MCF 10A (cell line): ENCODE measurements at regions not wholly inside any gene's neighbourhood (a gene's known extent, or its start where the extent isn't known, plus 50 kb on each side); places are given as distances from the start of the nearest gene placed in this dataset.

Source experiments
- BruUV-seq: library from RNA; stranded (reverse); fragments of 400-500 nt; replicated peaks from 2 replicates; lab custom pipeline; 2021; lab: Mats Ljungman, UMichigan
- CTCF ChIA-PET: fragments of 300-600 bp; sonication (Branson Sonifier 250); formaldehyde crosslinking; extraction: SDS; loops from one replicate; lab custom pipeline; 2021; ENCODE audit warnings: antibody characterized with exemption, inconsistent platforms; lab: Yijun Ruan, JAX
- POLR2A ChIA-PET: fragments of 300-600, 350-650 bp; sonication (Branson Sonifier 250); formaldehyde crosslinking; extraction: SDS; loops from one replicate; lab custom pipeline; 2020; ENCODE audit warnings: antibody characterized with exemption, inconsistent platforms; lab: Yijun Ruan, JAX
- DNase-seq: peaks from one replicate; pipeline ENCODE4 v3.0.0-alpha.2; 2018; ENCODE audit not compliant: unreplicated experiment
- H3K27ac Mint-ChIP-seq: one replicate; pipeline ENCODE4 v1.8.0; 2022; ENCODE audit warnings: mild to moderate bottlenecking, low read depth, mixed read lengths; ENCODE audit not compliant: unreplicated experiment
- H3K27me3 Mint-ChIP-seq: one replicate; pipeline ENCODE4 v1.8.0; 2022; ENCODE audit warnings: mixed read lengths; ENCODE audit not compliant: insufficient read depth, unreplicated experiment
- H3K36me3 Mint-ChIP-seq: one replicate; pipeline ENCODE4 v1.8.0; 2022; ENCODE audit warnings: mild to moderate bottlenecking, moderate library complexity, mixed read lengths; ENCODE audit not compliant: insufficient read depth, unreplicated experiment
- H3K4me1 Mint-ChIP-seq: one replicate; pipeline ENCODE4 v1.8.0; 2022; ENCODE audit warnings: mixed read lengths; ENCODE audit not compliant: insufficient read depth, unreplicated experiment
- H3K4me3 Mint-ChIP-seq: one replicate; pipeline ENCODE4 v1.8.0; 2022; ENCODE audit warnings: mild to moderate bottlenecking, moderate library complexity, mixed read lengths; ENCODE audit not compliant: unreplicated experiment
- H3K9me3 Mint-ChIP-seq: one replicate; pipeline ENCODE4 v1.8.0; 2022; ENCODE audit warnings: mixed read lengths; ENCODE audit not compliant: unreplicated experiment
- CTCF ChIP-seq: fragments of 200-600 bp; IDR thresholded peaks from one replicate; pipeline ENCODE4 v1.8.0; 2022; ENCODE audit warnings: antibody characterized with exemption, mild to moderate bottlenecking; ENCODE audit not compliant: unreplicated experiment
- intact Hi-C: fragments of 100-400 bp; cut with micrococcal nuclease; formaldehyde crosslinking; loops from 2 replicates; pipeline ENCODE4 v1.14.1; 2022

DNA sequence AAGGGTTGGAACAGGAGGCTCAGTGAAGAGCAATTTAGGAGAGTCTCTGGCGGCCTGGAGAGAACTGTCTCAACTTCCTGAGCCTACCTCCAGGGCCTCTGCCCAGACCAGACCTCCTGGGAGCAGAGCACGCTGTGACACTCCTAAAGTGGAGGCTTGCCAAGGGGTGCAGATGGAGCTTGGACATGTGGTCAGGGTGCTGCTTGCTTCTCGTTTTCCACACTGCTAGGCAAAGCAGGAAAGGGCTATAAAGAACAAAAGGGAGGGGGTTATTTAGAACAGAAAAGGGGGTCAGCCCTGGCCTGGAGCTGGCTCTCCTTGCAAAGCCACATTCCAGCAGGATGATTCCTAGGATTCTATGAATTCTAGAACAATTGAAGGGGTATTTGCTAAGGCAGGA, 145.7 kb upstream of the GGTLC1 start:
- H3K36me3 Mint-ChIP-seq: no peaks in the 10 kb centered on the region
- DNase-seq: no peak
- H3K27ac Mint-ChIP-seq: no peak overlapping the region
- H3K4me1 Mint-ChIP-seq: no peaks in the 10 kb centered on the region
- no peak for TF ChIP-seq CTCF
- POLR2A ChIA-PET: no interaction called here
- no peaks in the 10 kb centered on the region for H3K27me3 Mint-ChIP-seq
- BruUV-seq: no TSS peak
- peaks cover 52% of the 10 kb centered on the region for H3K9me3 Mint-ChIP-seq
- CTCF ChIA-PET: no interaction called here
- intact Hi-C loops: no loop called here
- no peak overlapping the region for H3K4me3 Mint-ChIP-seq

DNA sequence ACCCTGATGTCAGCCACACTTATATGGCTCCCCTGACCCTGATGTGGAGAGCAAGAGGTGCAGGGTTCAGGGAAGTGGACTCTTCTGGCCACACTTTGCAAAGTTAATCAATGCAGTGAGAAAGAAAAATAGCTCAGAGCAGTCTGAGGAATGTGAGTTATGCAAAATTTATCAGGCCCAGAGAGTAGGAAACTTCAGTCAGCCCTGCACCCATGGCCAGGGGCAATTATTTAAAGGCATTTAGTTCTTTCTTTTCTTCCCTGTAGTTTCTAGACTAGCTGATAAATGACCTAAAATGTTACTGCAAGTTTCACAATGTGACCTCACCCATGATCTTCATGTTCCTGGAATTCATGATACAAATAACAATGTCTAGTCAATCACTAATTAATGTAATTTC, 143.7 kb upstream of the GGTLC1 start:
- H3K4me1 Mint-ChIP-seq: no peaks in the 10 kb centered on the region
- no peak for DNase-seq
- TF ChIP-seq CTCF: no peak
- H3K27me3 Mint-ChIP-seq: no peaks in the 10 kb centered on the region
- H3K4me3 Mint-ChIP-seq: no peak overlapping the region
- no TSS peak for BruUV-seq
- intact Hi-C loops: no loop called here
- no peak overlapping the region for H3K27ac Mint-ChIP-seq
- H3K9me3 Mint-ChIP-seq: peaks cover 54% of the 10 kb centered on the region
- no peaks in the 10 kb centered on the region for H3K36me3 Mint-ChIP-seq
- ChIA-PET POLR2A (no interaction called here), CTCF (no interaction called here)

GRCh38 chr20:24131684-24132083, 143.1 kb upstream of the GGTLC1 start:
- no peak overlapping the region for H3K4me3 Mint-ChIP-seq
- no peaks in the 10 kb centered on the region for H3K27me3 Mint-ChIP-seq
- ChIA-PET POLR2A (no interaction called here), CTCF (no interaction called here)
- H3K27ac Mint-ChIP-seq: no peak overlapping the region
- H3K4me1 Mint-ChIP-seq: no peaks in the 10 kb centered on the region
- BruUV-seq: no TSS peak
- H3K36me3 Mint-ChIP-seq: no peaks in the 10 kb centered on the region
- peaks cover 59% of the 10 kb centered on the region for H3K9me3 Mint-ChIP-seq
- intact Hi-C loops: no loop called here
- TF ChIP-seq CTCF: no peak
- no peak for DNase-seq

- ChIA-PET POLR2A (no interaction called here), CTCF (no interaction called here)
- no TSS peak for BruUV-seq
- intact Hi-C loops: no loop called here
- Mint-ChIP-seq H3K4me3 (no peak overlapping the region), H3K27me3 (no peaks in the 10 kb centered on the region), H3K4me1 (no peaks in the 10 kb centered on the region), H3K36me3 (no peaks in the 10 kb centered on the region), H3K27ac (no peak overlapping the region), H3K9me3 (peaks cover 59% of the 10 kb centered on the region)
- no peak for TF ChIP-seq CTCF
- DNase-seq: no peak
Measured at GRCh38 chr20:24131281-24131680, 142.7 kb upstream of the GGTLC1 start.
